RPMI8226 (cell line): ENCODE measurements at regions not wholly inside any gene's neighbourhood (a gene's known extent, or its start where the extent isn't known, plus 50 kb on each side); places are given as distances from the start of the nearest gene placed in this dataset.
A peak's percentile ranks its signal among the peaks of the same experiment; 100 is the strongest.
"Not testable (repeated sequence)": the region's sequence is repeated elsewhere in the genome, so short reads cannot be mapped to it uniquely, and the experiment has no call there.

Experiments
- DNase-seq: peaks from one replicate; pipeline ENCODE4 v3.0.0-alpha.2; 2015

- DNase-seq, result no peak
These were observed 54.0 kb downstream of the MAP10 start for GRCh38 chr1:232859216-232859615.

GRCh38 chr1:232861107-232861506 lies 55.9 kb downstream of the MAP10 start:
- DNase-seq, result no peak

GRCh38 chr1:232863544-232864275 lies 58.5 kb downstream of the MAP10 start:
- DNase-seq, result no peak

GRCh38 chr1:232865102-232865931 lies 60.1 kb downstream of the MAP10 start:
- no peak for DNase-seq

- peak; percentile 32 for DNase-seq
These were observed 63.7 kb downstream of the MAP10 start for GRCh38 chr1:232868793-232869491.

- not testable (repeated sequence) for DNase-seq
These were observed 66.2 kb downstream of the MAP10 start for GRCh38 chr1:232871291-232871969.

- no peak for DNase-seq
These were observed 67.1 kb downstream of the MAP10 start for GRCh38 chr1:232872284-232872683.

- no peak for DNase-seq
These were observed 67.5 kb downstream of the MAP10 start for GRCh38 chr1:232872738-232873137.

GRCh38 chr1:232873412-232873811 lies 68.2 kb downstream of the MAP10 start:
- DNase-seq, result no peak

- no peak for DNase-seq
These were observed 68.7 kb downstream of the MAP10 start for GRCh38 chr1:232873931-232874330.

- DNase-seq, result no peak
These were observed 70.3 kb downstream of the MAP10 start for GRCh38 chr1:232875536-232875935.

- DNase-seq, result peak; percentile 15
These were observed 71.5 kb downstream of the MAP10 start for GRCh38 chr1:232876506-232877364.

- no peak for DNase-seq
These were observed 72.3 kb downstream of the MAP10 start for GRCh38 chr1:232877365-232878028.

GRCh38 chr1:232878086-232878485 lies 72.3 kb upstream of the NTPCR start:
- DNase-seq, result no peak

GRCh38 chr1:232880354-232880753 lies 70.1 kb upstream of the NTPCR start:
- DNase-seq, result peak; percentile 55

GRCh38 chr1:232883992-232884661 lies 66.3 kb upstream of the NTPCR start:
- DNase-seq, result no peak

- no peak for DNase-seq
These were observed 64.1 kb upstream of the NTPCR start for GRCh38 chr1:232886271-232886670.

GRCh38 chr1:232890340-232890943 lies 60.0 kb upstream of the NTPCR start:
- DNase-seq, result no peak

GRCh38 chr1:232891071-232891470 lies 59.3 kb upstream of the NTPCR start:
- DNase-seq, result no peak

- no peak for DNase-seq
These were observed 58.6 kb upstream of the NTPCR start for GRCh38 chr1:232891656-232892317.
